WTC11 (cell line): ENCODE measurements at regions not wholly inside any gene's neighbourhood (a gene's known extent, or its start where the extent isn't known, plus 50 kb on each side); places are given as distances from the start of the nearest gene placed in this dataset.

Experiments
- ATAC-seq: fragments of 200-7000 bp; cut with Tn5 transposase; 2 replicates; pipeline ENCODE4 v1.10.0; 2021; ENCODE audit warnings: mild to moderate bottlenecking, moderate library complexity
- CTCF ChIA-PET: fragments of 300-600 bp; sonication (Branson Sonifier 250); formaldehyde crosslinking; loops from one replicate; lab custom pipeline; 2021; ENCODE audit warnings: antibody characterized with exemption; lab: Charles Lee
- POLR2A ChIA-PET: fragments of 350-600 bp; sonication (Branson Sonifier 250); formaldehyde crosslinking; loops from one replicate; lab custom pipeline; 2021; ENCODE audit warnings: antibody characterized with exemption; lab: Charles Lee
- DNase-seq: peaks from one replicate; pipeline ENCODE4 v3.0.0; 2021; ENCODE audit warnings: low spot score
- H3K27ac Mint-ChIP-seq: 2 replicates; pipeline ENCODE4 v1.8.0; 2021; ENCODE audit warnings: mixed read lengths
- H3K27me3 Mint-ChIP-seq: 2 replicates; pipeline ENCODE4 v1.8.0; 2021; ENCODE audit warnings: low read depth, mild to moderate bottlenecking, moderate library complexity, mixed read lengths
- H3K36me3 Mint-ChIP-seq: 2 replicates; pipeline ENCODE4 v1.8.0; 2021; ENCODE audit warnings: mixed read lengths
- H3K4me1 Mint-ChIP-seq: 2 replicates; pipeline ENCODE4 v1.8.0; 2022; ENCODE audit warnings: mixed read lengths
- H3K4me3 Mint-ChIP-seq: 2 replicates; pipeline ENCODE4 v1.8.0; 2021; ENCODE audit warnings: mild to moderate bottlenecking, moderate library complexity, mixed read lengths
- H3K9me3 Mint-ChIP-seq: 2 replicates; pipeline ENCODE4 v1.8.0; 2021; ENCODE audit warnings: mixed read lengths
- CTCF ChIP-seq: fragments of 200-600 bp; IDR thresholded peaks from 2 replicates; pipeline ENCODE4 v1.8.0; 2022; ENCODE audit warnings: antibody characterized with exemption
- EMX1 ChIP-seq: fragments of 250-450 bp; sonication (Bioruptor Pico); IDR thresholded peaks from 2 replicates; pipeline ENCODE4 v1.8.0; 2021; ENCODE audit warnings: mild to moderate bottlenecking
- NFYB ChIP-seq: sonication (generic); formaldehyde crosslinking; conservative IDR thresholded peaks from 2 replicates; pipeline ENCODE4 v1.8.0; 2022; ENCODE audit warnings: low read depth, missing genetic modification reagents
- PREB ChIP-seq: sonication (generic); formaldehyde crosslinking; IDR thresholded peaks from 2 replicates; pipeline ENCODE4 v1.8.1; 2022; ENCODE audit warnings: mild to moderate bottlenecking, missing genetic modification reagents, moderate library complexity, borderline replicate concordance
- TP53 ChIP-seq: sonication (generic); formaldehyde crosslinking; IDR thresholded peaks from 2 replicates; pipeline ENCODE4 v1.8.1; 2023; ENCODE audit warnings: mild to moderate bottlenecking, missing genetic modification reagents
- ZMAT4 ChIP-seq: fragments of 250-450 bp; sonication (Bioruptor Pico); IDR thresholded peaks from 2 replicates; pipeline ENCODE4 v1.9.0; 2021; ENCODE audit warnings: mild to moderate bottlenecking
- ZNF263 ChIP-seq: sonication (generic); formaldehyde crosslinking; IDR thresholded peaks from 2 replicates; pipeline ENCODE4 v1.8.1; 2022; ENCODE audit warnings: low read depth, mild to moderate bottlenecking, moderate library complexity, missing genetic modification reagents
- ZNF281 ChIP-seq: sonication (generic); formaldehyde crosslinking; IDR thresholded peaks from 2 replicates; pipeline ENCODE4 v1.8.0; 2023; ENCODE audit warnings: mild to moderate bottlenecking, missing genetic modification reagents
- ZNF423 ChIP-seq: fragments of 250-450 bp; sonication (Bioruptor Pico); IDR thresholded peaks from 2 replicates; pipeline ENCODE4 v2.1.2; 2022; ENCODE audit warnings: mild to moderate bottlenecking, moderate library complexity
- ZNF425 ChIP-seq: fragments of 250-450 bp; sonication (Bioruptor Pico); conservative IDR thresholded peaks from 2 replicates; pipeline ENCODE4 v1.9.0; 2021; ENCODE audit warnings: mild to moderate bottlenecking
- TF ChIP-seq, protein P1 (sequence below): sonication (generic); formaldehyde crosslinking; IDR thresholded peaks from 2 replicates; pipeline ENCODE4 v1.8.1; 2023; ENCODE audit warnings: mild to moderate bottlenecking, missing genetic modification reagents, moderate library complexity
- TF ChIP-seq, protein P2 (sequence below): sonication (generic); formaldehyde crosslinking; IDR thresholded peaks from 2 replicates; pipeline ENCODE4 v1.8.1; 2023; ENCODE audit warnings: mild to moderate bottlenecking, missing genetic modification reagents, moderate library complexity
- TF ChIP-seq, protein P3 (sequence below): fragments of 250-450 bp; sonication (Bioruptor Pico); IDR thresholded peaks from 2 replicates; pipeline ENCODE4 v1.9.0; 2021; ENCODE audit warnings: moderate library complexity, mild to moderate bottlenecking, inconsistent platforms, borderline replicate concordance
- TF ChIP-seq, protein P4 (sequence below): sonication (generic); formaldehyde crosslinking; IDR thresholded peaks from 2 replicates; pipeline ENCODE4 v1.8.1; 2022; ENCODE audit warnings: low read depth, missing genetic modification reagents, borderline replicate concordance

DNA sequence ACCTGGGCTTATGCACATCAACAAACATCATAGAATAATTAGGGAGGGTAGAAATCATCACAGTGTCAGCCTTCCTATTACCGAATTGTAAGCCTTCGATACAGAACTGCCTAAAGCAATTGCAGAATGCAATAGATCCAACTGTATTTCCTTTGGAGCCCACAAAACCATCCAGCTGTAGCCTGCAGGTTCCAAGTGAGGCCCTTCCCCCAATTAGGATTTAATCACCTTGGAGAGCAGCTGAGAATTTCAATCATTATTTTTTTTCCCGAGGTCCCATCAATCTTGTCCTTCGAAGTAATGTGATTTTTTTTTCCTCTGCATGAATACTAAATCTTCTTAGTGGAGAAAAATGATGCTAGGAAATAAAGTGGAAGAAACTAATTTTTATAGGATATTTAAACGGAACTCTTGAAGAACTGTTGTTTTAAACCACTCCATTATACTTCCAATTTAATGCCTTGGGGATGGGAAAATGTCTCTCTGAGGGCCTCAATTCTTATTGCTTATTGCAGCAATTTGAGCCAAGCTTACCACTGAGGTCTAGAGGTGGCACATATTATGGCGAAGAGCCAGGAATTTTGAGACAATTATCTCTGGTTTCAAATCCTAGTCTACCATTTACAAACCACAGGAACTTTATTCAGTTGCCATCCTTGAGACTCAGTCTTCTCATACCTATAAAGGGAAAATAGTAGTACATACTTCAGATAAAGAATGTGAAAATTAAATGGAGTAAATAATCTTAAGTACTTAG, 953.4 kb upstream of the IGFBP7 start:
- ChIA-PET POLR2A (no interaction called here), CTCF (interaction anchor here (1.0 kb wide), 1 partner anchor 637 kb away, joined by 3 read pairs; no protein-coding TSS in a partner anchor)
- H3K27me3 Mint-ChIP-seq: no peaks in the 10 kb centered on the region
- DNase-seq: no peak
- H3K9me3 Mint-ChIP-seq: peaks cover 10% of the 10 kb centered on the region
- no peaks in the 10 kb centered on the region for H3K36me3 Mint-ChIP-seq
- no peaks in the 10 kb centered on the region for H3K4me1 Mint-ChIP-seq
- TF ChIP-seq ZMAT4 (CRISPR knock-in tag): no peak
- no peak for TF ChIP-seq ZNF263 (CRISPR knock-in tag)
- TF ChIP-seq EMX1 (CRISPR knock-in tag): no peak
- TF ChIP-seq, protein P1, sequence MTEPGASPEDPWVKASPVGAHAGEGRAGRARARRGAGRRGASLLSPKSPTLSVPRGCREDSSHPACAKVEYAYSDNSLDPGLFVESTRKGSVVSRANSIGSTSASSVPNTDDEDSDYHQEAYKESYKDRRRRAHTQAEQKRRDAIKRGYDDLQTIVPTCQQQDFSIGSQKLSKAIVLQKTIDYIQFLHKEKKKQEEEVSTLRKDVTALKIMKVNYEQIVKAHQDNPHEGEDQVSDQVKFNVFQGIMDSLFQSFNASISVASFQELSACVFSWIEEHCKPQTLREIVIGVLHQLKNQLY (CRISPR knock-in tag): no peak
- no peak overlapping the region for H3K27ac Mint-ChIP-seq
- no peak overlapping the region for H3K4me3 Mint-ChIP-seq
- no peak for ATAC-seq

DNA sequence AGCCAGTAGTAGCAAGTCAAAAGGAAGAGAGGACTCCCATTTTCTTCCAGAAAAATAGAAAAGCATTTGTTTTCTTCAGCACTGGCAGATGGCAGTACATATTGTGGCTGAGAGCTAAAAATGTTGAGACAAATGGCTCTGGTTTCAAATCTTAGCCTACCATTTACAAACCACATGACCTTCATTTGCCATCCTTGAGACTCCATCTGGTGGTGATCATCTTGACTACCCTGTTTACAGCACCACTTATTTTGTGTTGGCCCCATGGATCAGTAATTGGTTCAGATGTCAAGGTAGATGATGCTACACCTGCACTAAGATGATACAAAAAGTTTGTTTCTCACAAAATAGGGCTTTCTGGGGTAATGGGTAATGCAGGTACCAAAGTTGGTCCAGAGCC, 951.8 kb upstream of the IGFBP7 start:
- DNase-seq (no peak), ATAC-seq (peak; percentile 79)
- Mint-ChIP-seq H3K9me3 (peaks cover 6% of the 10 kb centered on the region), H3K4me3 (no peak overlapping the region), H3K4me1 (no peaks in the 10 kb centered on the region), H3K27me3 (no peaks in the 10 kb centered on the region), H3K36me3 (no peaks in the 10 kb centered on the region), H3K27ac (no peak overlapping the region)
- ChIA-PET CTCF (interaction anchor here (0.6 to 1.4 kb wide), 4 partner anchors 618 to 899 kb away, joined by 4 to 13 read pairs (median 5); no protein-coding TSS in a partner anchor), POLR2A (no interaction called here)
- TF ChIP-seq, protein P2, sequence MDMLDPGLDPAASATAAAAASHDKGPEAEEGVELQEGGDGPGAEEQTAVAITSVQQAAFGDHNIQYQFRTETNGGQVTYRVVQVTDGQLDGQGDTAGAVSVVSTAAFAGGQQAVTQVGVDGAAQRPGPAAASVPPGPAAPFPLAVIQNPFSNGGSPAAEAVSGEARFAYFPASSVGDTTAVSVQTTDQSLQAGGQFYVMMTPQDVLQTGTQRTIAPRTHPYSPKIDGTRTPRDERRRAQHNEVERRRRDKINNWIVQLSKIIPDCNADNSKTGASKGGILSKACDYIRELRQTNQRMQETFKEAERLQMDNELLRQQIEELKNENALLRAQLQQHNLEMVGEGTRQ: peak; percentile 68
- TF ChIP-seq PREB (CRISPR knock-in tag): no peak
- 0 out of 2 replicates have a peak, but pooled peaks have one; percentile 10 for TF ChIP-seq CTCF

DNA sequence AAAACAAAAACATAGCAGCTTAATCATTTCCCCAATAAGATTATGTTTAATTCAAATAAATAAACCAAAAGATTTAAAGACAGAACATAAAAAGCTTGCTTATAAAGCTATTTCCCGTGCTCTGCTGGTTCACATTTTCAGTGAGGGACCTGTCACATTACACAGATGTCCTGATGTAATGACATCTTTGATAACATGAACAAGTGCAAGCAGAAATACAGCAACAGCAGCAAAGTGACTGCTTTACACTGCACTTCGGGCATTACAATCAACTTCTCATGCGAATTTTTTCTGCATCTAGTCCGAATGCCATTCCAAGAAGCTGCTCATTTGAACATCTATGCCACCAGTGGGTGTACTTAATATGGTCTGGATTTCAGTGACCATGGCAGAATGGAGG, 940.3 kb upstream of the IGFBP7 start:
- DNase-seq: no peak
- H3K9me3 Mint-ChIP-seq: peaks cover 12% of the 10 kb centered on the region
- no peak overlapping the region for H3K4me3 Mint-ChIP-seq
- H3K36me3 Mint-ChIP-seq: peaks cover 2% of the 10 kb centered on the region; the same call in 1 of the 2 replicates
- POLR2A ChIA-PET: no interaction called here
- no peaks in the 10 kb centered on the region for H3K4me1 Mint-ChIP-seq
- no peak for ATAC-seq
- CTCF ChIA-PET: no interaction called here
- H3K27me3 Mint-ChIP-seq: no peaks in the 10 kb centered on the region
- no peak overlapping the region for H3K27ac Mint-ChIP-seq
- no peak for TF ChIP-seq ZNF281 (CRISPR knock-in tag)
- TF ChIP-seq, protein P3, sequence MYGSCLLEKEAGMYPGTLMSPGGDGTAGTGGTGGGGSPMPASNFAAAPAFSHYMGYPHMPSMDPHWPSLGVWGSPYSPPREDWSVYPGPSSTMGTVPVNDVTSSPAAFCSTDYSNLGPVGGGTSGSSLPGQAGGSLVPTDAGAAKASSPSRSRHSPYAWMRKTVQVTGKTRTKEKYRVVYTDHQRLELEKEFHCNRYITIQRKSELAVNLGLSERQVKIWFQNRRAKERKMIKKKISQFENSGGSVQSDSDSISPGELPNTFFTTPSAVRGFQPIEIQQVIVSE (CRISPR knock-in tag): no peak
- TF ChIP-seq ZNF425 (CRISPR knock-in tag): no peak
- TF ChIP-seq, protein P4, sequence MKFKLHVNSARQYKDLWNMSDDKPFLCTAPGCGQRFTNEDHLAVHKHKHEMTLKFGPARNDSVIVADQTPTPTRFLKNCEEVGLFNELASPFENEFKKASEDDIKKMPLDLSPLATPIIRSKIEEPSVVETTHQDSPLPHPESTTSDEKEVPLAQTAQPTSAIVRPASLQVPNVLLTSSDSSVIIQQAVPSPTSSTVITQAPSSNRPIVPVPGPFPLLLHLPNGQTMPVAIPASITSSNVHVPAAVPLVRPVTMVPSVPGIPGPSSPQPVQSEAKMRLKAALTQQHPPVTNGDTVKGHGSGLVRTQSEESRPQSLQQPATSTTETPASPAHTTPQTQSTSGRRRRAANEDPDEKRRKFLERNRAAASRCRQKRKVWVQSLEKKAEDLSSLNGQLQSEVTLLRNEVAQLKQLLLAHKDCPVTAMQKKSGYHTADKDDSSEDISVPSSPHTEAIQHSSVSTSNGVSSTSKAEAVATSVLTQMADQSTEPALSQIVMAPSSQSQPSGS: no peak
- TF ChIP-seq CTCF: no peak
- no peak for TF ChIP-seq ZNF423 (CRISPR knock-in tag)
- no peak for TF ChIP-seq TP53 (CRISPR knock-in tag)
- TF ChIP-seq NFYB (CRISPR knock-in tag): no peak
